GM12874 (cell line): ENCODE measurements at regions not wholly inside any gene's neighbourhood (a gene's known extent, or its start where the extent isn't known, plus 50 kb on each side); places are given as distances from the start of the nearest gene placed in this dataset.

Source experiments
- TF ChIP-seq, protein P1 (sequence below): IDR thresholded peaks from 2 replicates; pipeline ENCODE4 v1.5.1; 2011; ENCODE audit warnings: low read depth, mild to moderate bottlenecking, control low read depth, low read length, moderate library complexity; ENCODE audit not compliant: insufficient read depth

DNA sequence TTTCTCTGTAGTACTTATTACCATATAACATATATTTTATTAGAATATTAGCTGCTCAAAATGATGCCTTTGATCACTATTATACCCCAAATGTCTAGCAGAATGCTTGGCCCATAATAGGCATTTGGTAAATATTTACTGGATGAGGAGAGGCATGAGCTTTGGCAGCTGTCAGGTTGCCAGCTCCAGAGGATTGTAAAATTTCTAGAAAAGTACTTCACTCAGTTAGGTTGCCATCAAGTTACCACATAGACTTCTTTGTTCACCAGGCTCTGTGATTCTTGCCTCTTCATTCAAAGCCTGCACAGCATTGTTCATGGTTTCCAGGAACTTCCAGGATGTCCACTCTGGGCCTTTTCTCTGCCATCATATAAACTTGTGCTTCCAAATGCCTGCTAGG lies 582.8 kb downstream of the PDCD6IP start:
- TF ChIP-seq, protein P1, sequence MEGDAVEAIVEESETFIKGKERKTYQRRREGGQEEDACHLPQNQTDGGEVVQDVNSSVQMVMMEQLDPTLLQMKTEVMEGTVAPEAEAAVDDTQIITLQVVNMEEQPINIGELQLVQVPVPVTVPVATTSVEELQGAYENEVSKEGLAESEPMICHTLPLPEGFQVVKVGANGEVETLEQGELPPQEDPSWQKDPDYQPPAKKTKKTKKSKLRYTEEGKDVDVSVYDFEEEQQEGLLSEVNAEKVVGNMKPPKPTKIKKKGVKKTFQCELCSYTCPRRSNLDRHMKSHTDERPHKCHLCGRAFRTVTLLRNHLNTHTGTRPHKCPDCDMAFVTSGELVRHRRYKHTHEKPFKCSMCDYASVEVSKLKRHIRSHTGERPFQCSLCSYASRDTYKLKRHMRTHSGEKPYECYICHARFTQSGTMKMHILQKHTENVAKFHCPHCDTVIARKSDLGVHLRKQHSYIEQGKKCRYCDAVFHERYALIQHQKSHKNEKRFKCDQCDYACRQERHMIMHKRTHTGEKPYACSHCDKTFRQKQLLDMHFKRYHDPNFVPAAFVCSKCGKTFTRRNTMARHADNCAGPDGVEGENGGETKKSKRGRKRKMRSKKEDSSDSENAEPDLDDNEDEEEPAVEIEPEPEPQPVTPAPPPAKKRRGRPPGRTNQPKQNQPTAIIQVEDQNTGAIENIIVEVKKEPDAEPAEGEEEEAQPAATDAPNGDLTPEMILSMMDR: no peak

DNA sequence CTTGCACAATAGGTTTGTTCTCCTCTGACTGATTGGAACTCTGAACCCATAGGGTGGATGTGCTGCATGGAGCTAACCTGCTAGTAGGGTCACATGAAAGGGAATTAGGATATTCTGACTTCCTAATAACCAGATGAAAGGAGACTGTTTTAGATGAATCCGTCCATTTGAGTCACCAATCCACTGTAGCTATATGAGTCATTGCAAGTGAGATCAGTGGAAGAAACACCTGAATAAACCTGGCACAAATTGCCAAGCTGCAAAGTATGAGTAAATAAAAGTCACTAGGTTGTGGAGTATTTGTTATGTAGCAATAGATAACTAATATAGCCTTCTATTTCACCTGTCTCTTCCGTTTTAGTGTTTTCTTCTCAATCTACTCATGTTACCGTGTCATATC lies 584.4 kb downstream of the PDCD6IP start:
- TF ChIP-seq, protein P1: no peak

GRCh38 chr3:34386309-34386708 lies 587.9 kb downstream of the PDCD6IP start:
- TF ChIP-seq, protein P1: no peak

- TF ChIP-seq, protein P1: no peak
Measured at GRCh38 chr3:34387826-34388564, 589.6 kb downstream of the PDCD6IP start.

DNA sequence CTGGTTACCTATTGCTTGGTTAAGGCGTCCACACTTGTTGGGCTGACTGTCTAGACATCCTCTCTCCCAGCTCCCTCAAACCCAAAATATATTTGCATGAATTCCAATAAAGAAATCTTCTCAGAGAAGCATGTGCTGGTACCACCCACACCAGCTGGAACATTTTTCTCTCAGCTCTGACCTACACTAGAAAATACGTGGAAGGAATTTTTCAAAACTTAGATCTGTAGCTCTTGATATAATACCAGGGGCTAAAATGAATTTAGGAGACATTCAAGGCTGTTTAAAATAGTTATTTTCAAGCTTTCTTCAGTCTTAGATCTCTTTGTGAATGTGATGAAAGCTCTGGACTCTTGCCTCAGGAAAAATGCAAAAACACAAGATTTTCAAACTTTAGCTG lies 590.4 kb downstream of the PDCD6IP start:
- TF ChIP-seq, protein P1: no peak

- TF ChIP-seq, protein P1: peak; percentile 18; the same call in 1 of the 2 replicates
Measured at GRCh38 chr3:34394978-34395748, 596.7 kb downstream of the PDCD6IP start.

DNA sequence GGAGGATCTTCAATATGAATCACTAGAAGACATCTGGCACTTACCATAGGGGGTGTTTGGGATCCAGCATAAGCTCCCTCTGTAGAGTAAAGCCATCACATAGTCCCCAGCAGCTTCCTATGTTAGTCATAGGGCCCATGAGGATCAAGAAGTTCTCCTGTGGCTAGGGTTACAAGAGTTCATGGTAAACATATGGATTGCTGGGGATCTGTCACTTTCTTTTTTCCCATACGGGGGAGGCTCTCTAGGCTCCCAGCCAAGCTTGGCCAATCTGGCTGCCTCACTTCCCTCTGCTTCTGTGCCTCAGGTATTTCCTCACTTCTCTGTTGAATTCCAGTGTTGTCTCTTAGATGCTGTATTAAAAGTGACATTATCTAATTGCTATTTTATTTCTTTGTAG lies 597.9 kb downstream of the PDCD6IP start:
- TF ChIP-seq, protein P1: no peak
